Hematopoietic multipotent progenitor cell treated with erythropoietin and hydrocortisone succinate and interleukin-3 and kit ligand, for 17 days (in vitro differentiated cells): ENCODE measurements at regions not wholly inside any gene's neighbourhood (a gene's known extent, or its start where the extent isn't known, plus 50 kb on each side); places are given as distances from the start of the nearest gene placed in this dataset.
"Not testable (repeated sequence)": the region's sequence is repeated elsewhere in the genome, so short reads cannot be mapped to it uniquely, and the experiment has no call there.

Experiments used
- DNase-seq: peaks from one replicate; pipeline ENCODE4 v3.0.0-alpha.2; 2015; ENCODE audit warnings: low spot score

DNA sequence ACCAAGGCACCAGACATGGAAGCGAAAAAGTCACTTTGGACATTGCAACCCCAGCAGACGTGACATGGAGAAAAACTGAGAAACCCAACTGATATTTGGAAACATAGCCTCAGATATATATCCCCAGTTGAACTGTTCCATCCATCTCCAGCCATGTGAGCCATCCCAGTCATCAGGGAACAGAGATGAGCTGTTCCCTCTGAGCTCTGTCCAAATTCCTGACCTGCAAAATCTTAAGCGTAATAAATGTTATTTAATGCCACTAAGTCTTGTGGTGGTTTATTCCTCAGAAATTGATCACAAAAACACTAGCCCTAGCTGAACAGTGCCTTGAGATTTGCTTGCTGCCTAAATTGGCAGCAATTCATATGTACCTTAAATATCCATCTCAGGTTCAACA lies 182.8 kb downstream of the NRP2 start:
- no peak for DNase-seq

DNA sequence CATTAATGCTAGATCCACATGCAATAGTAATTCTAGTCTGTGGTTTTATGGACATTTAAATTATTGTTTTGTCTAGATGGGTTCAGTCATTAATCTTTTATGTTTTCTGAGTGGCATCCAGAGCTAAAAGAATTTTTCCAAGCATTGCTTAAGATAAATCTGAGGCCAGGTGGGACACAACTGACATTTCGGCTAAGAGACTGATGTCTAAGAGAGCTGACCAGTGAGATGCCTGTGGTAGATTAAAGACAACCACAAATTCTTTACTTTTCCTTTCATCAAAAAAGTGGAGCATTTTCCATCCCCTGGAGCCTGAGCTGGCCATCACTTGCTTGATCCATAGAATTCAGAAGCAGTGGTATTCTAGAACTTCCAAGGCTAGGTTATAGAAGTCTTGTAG lies 182.2 kb downstream of the NRP2 start:
- DNase-seq, result no peak

DNA sequence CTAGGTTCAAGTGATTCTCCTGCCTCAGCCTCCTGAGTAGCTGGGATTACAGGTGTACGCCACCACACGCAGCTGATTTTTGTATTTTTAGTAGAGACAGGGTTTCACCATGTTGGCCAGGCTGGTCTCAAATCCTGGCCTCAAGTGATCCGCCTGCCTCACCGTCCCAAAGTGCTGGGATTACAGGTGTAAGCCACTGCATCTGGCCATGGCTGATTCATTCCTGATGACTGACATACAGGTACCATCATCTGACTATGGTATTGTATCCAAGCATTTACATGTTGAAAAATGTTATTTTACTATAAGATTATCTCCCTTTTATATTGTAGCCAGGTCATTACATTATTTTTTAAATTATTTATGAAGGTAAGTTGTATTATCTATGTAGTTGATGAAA lies 180.5 kb downstream of the NRP2 start:
- not testable (repeated sequence) for DNase-seq

DNA sequence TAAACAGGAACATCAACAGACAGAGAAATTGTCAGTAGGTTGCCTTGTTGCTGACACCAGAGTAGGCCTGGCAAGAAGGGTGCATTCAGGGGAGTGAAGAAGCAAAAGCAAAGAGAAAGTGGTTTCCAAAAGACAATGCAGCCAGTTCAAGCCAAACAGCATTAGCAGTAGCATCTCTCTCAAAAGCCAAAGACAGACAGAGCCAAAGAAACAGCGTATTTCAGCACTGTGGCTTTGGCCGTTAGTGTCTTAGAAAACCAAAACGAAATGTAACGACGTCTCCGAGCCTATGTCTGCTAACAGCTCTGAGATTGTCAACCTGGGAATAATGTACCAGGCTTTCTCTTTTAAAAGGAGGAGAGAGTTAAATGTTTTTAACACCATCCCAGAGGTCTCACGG lies 178.6 kb downstream of the NRP2 start:
- DNase-seq, result no peak

DNA sequence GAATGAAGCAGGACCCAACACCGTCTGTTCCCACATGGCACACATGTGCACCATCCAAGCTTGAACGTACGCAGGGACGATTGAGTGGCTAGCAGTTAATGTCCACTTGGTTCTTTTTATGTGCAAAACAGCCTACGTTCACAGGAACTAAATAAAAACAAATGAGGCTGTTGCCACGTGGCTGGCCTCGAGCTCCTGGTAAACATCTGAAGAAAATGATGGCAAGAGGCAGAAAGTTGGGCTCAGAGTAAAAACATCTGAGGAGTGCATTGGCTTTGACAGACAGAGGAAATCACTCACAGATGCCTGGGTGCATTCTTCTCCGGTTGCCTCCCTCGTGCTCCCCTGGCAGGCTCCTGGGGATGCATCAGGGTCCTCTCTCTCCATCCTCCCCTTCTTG lies 177.9 kb downstream of the NRP2 start:
- DNase-seq, result no peak

DNA sequence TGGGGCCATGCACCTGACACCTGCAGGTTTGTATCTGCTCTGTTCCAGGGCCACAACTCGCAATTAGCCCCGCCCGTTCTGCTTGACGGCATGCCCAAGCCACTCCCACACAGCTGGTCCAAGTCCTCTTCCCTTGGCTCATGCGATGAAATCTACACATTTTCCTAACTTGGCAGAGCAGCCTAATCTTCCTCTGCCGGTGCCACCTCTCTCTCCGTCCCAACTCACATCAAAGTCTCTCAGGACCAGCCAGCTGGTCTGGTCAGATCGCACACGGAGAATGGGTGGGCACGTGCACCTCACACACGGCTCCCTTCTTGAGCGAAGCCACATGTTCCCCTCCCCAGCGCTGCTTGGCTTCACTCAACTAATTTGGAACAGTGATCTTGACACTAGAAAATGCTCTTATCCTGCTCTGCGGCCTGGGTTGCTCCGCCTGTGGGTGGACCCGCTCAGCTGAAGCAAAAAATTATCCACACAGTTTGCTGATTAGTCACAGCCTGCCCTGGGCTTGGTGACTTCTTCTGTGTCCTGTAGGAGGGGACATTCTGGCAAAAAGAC lies 176.7 kb downstream of the NRP2 start:
- no peak for DNase-seq

DNA sequence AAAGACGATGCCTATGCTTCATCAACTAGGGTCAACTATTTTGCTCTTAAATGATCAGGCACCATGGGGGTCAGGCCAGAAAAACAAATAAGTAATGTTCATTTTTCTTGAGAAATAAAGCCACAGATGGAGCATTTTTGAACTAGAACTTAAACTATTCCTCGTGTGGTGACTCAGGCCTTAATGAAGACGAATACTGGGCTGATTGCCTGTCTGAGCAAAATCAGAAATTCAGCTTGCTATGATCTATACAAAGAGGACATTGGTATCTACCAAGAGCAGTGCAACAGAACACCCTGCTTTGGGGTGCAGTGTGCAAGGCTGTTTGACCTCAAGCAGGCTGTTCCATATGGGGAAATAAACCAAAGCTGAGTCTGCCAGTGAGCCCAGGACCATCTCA lies 176.0 kb downstream of the NRP2 start:
- DNase-seq, result no peak

DNA sequence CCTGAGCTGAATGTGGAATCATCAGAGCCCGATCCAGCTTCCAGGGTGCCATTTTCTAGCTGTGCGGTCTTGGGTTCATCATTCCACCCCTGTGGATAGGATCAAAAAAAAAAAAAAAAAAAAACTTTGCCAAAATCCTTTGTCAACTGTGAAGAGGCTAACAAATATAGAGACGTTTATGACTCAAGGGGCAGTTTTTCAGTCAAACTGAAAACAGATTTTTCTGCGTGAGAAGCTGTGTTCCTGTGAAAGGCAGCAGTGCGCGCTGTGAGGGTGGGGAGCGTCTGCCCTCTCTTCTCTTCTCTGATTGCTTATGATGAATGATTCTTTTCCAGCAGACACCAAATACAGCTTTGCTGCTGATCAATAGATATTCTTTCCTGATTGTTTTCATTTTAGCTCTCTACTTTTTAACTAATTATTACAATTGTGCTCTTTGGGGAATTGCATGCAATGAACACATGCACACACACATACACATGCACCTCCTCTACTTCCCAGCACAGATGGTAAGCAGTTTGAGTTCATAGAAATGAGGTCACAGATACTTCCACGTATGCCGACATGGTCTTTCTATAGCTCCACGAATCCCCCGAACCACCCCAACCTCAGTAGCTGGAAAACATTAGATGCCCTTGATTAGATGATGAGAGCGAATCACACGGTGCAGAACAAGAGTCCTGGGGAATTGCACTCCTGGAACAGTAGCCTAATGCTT lies 175.4 kb downstream of the NRP2 start:
- no peak for DNase-seq

DNA sequence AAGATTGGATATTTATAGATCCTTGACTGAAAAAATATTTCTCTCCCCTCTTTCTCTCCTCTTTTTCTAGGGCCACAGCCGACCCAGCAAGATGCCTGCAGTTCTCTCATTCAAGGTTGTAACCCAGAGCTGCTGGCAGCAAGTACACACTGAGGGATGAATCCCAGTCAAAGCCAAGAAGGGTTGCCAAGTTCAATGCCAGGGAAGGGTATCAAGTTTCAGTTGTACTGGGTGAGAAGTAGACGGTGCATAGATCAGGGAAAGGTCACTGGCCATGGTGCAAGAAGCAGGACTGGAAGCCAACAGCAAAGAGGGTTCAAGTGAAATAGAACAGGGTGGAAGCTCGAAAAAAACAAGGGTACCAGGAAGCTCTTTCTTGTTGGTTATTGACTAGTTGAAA lies 170.2 kb downstream of the NRP2 start:
- DNase-seq, result no peak

DNA sequence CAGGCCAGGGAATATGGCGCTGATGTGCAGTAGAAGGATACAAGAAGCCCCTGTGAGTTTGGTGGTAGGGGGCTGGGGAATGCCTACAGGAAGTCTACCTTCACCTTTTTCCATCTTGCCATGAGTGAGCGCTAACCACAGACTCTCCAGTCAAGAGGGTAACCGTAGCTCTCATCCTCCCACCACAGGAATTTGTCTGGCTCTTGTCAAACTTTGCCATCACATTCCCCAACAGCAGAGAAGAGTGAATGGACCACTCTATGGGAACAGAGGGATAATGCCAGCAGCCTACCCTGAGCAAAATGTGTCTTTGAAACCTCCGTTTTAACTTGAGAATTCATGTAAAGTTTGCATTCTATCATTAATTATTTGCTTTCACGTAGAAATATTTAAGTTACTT lies 168.3 kb downstream of the NRP2 start:
- no peak for DNase-seq

DNA sequence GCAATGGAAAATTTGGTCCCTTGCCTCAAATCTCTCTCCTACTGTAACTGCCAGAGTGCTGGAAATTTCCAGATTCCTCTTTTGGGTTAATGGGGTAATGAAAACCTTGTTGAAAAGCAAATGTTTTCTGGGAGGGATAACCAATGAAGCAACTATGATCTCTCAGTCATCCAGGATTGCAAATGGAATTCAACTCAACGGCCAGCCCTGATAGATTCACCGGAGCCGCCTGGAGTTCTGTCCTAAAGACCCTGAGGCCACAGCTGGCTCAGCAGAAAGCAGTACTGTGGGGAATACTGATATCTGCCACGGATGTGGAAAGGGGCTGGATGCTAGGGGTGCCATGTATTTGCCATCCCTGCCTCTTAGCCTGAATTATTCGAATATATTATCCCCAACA lies 167.8 kb downstream of the NRP2 start:
- no peak for DNase-seq

DNA sequence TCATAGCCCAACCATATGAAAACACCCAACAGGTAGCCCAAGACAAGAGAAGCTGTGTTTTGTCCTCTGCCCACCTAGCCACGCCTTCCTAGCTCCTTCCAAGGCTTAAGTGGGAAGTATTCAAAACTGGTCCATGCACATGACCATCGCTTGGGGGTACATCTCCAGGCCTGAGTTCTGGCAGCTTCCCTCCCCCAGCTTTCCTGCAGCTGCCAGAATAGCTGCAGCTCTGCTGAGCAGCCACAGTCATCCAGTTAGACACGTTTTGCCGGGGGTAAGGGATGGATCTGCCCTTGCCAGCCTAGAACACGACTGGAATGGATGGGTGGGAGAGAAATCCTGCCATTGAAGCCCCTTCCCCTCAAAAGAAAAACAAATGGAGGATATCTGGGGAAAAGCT lies 166.8 kb downstream of the NRP2 start:
- DNase-seq, result no peak

DNA sequence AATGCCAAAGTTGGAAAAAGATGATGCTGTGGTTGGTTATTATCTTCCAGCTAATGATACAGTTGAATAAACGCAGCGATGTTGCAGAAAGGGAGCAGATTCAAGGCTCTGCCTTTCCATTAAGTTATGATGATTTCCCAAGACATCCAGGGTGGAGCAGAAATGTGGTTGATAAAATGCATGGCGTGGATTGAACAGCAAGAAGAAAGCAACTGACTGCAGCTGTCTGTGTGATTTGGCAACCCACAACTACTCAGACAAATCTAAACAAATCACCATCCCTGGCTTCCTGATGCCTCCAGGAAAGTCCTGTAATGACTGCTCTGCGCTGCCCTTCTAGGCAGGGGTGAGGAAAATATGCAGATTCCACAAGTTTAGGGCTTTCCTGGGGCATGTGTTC lies 166.3 kb downstream of the NRP2 start:
- DNase-seq, result no peak
